Mesenchymal stem cell (in vitro differentiated cells and primary cell): ENCODE measurements at regions not wholly inside any gene's neighbourhood (a gene's known extent, or its start where the extent isn't known, plus 50 kb on each side); places are given as distances from the start of the nearest gene placed in this dataset.

ENCODE experiments used
- DNase-seq: peaks from one replicate; pipeline ENCODE4 v3.0.0-alpha.2; 2013
- H2AFZ ChIP-seq: one replicate; pipeline ENCODE4 v1.6.1; 2013; ENCODE audit warnings: low read depth, mild to moderate bottlenecking, control low read depth, inconsistent platforms, low read length, moderate library complexity
- H2AK5ac ChIP-seq: 2 replicates; pipeline ENCODE4 v1.6.1; 2013; ENCODE audit warnings: low read length, moderate library complexity, mild to moderate bottlenecking, inconsistent platforms; ENCODE audit not compliant: severe bottlenecking
- H2BK120ac ChIP-seq: one replicate; pipeline ENCODE4 v1.6.1; 2013; ENCODE audit warnings: low read depth, mild to moderate bottlenecking, inconsistent platforms, low read length, moderate library complexity
- H2BK12ac ChIP-seq, 2 experiments: one replicate each; pipeline ENCODE4 v1.6.1; 2013; ENCODE audit warnings: inconsistent platforms in 2 of 2, low read length in 2 of 2, mild to moderate bottlenecking in 2 of 2, moderate library complexity in 2 of 2, control low read depth in 1 of 2
- H2BK15ac ChIP-seq: one replicate; pipeline ENCODE4 v1.6.1; 2013; ENCODE audit warnings: mild to moderate bottlenecking, low read depth, inconsistent platforms; ENCODE audit not compliant: poor library complexity, severe bottlenecking
- H2BK5ac ChIP-seq: 2 replicates; pipeline ENCODE4 v1.6.1; 2013; ENCODE audit warnings: low read depth, mild to moderate bottlenecking, low read length, control low read depth, inconsistent platforms; ENCODE audit not compliant: poor library complexity, severe bottlenecking
- H3K14ac ChIP-seq, 2 experiments: one replicate each; pipeline ENCODE4 v1.6.1; 2013; ENCODE audit warnings: inconsistent platforms in 2 of 2, low read length in 2 of 2, control low read depth in 1 of 2, mild to moderate bottlenecking in 1 of 2, moderate library complexity in 1 of 2
- H3K18ac ChIP-seq, 2 experiments: one replicate each; pipeline ENCODE4 v1.6.1; 2013; ENCODE audit warnings: inconsistent platforms in 2 of 2, low read length in 2 of 2, control low read depth in 1 of 2, low read depth in 1 of 2, mild to moderate bottlenecking in 1 of 2
- H3K23ac ChIP-seq, 2 experiments: one replicate each; pipeline ENCODE4 v1.6.1; 2013; ENCODE audit warnings: inconsistent platforms in 2 of 2, low read length in 2 of 2, mild to moderate bottlenecking in 2 of 2, moderate library complexity in 2 of 2, control low read depth in 1 of 2
- H3K27ac ChIP-seq: 2 replicates; pipeline ENCODE4 v1.5.1; 2013; ENCODE audit warnings: mild to moderate bottlenecking, moderate library complexity, low read length, control low read depth, inconsistent platforms; ENCODE audit not compliant: poor library complexity, severe bottlenecking
- H3K27me3 ChIP-seq, 2 experiments: 2 replicates each; pipeline versions ENCODE4 v1.6.1 to v1.7.0; 2013; ENCODE audit warnings: low read length in 2 of 2, mild to moderate bottlenecking in 2 of 2, moderate library complexity in 2 of 2, control low read depth in 1 of 2, inconsistent platforms in 1 of 2; ENCODE audit not compliant: control insufficient read depth in 1 of 2, insufficient read depth in 1 of 2
- H3K36me3 ChIP-seq, 2 experiments: 2 replicates each; pipeline versions ENCODE4 v1.6.1 to v1.7.0; 2013; ENCODE audit warnings: low read length in 2 of 2, control low read depth in 1 of 2, inconsistent platforms in 1 of 2, low read depth in 1 of 2, mild to moderate bottlenecking in 1 of 2; ENCODE audit not compliant: insufficient read depth in 2 of 2, control insufficient read depth in 1 of 2
- H3K4ac ChIP-seq, 2 experiments: one replicate each; pipeline ENCODE4 v1.6.1; 2013; ENCODE audit warnings: inconsistent platforms in 2 of 2, low read length in 2 of 2, mild to moderate bottlenecking in 2 of 2, moderate library complexity in 2 of 2, control low read depth in 1 of 2, low read depth in 1 of 2
- H3K4me1 ChIP-seq: 2 replicates; pipeline ENCODE4 v1.6.1; 2013; ENCODE audit warnings: low read depth, low read length, control low read depth; ENCODE audit not compliant: control insufficient read depth, insufficient read depth
- H3K4me2 ChIP-seq: 2 replicates; pipeline ENCODE4 v1.6.1; 2013; ENCODE audit warnings: low read length, mild to moderate bottlenecking, inconsistent platforms; ENCODE audit not compliant: poor library complexity, severe bottlenecking
- H3K4me3 ChIP-seq, 2 experiments: 2 replicates each; pipeline versions ENCODE4 v1.5.1 to v1.7.0; 2013; ENCODE audit warnings: low read length in 2 of 2, mild to moderate bottlenecking in 2 of 2, control low read depth in 1 of 2, low read depth in 1 of 2; ENCODE audit not compliant: insufficient read depth in 1 of 2
- H3K79me1 ChIP-seq: replicated peaks from 2 replicates; pipeline ENCODE4 v1.6.1; 2013; ENCODE audit warnings: mild to moderate bottlenecking, control low read depth, low read length, inconsistent platforms; ENCODE audit not compliant: poor library complexity, severe bottlenecking
- H3K9ac ChIP-seq: 2 replicates; pipeline ENCODE4 v1.7.0; 2013; ENCODE audit warnings: mild to moderate bottlenecking, low read length, moderate library complexity
- H3K9me3 ChIP-seq: 2 replicates; pipeline ENCODE4 v1.7.0; 2013; ENCODE audit warnings: mild to moderate bottlenecking, low read length; ENCODE audit not compliant: control insufficient read depth
- H4K8ac ChIP-seq: one replicate; pipeline ENCODE4 v1.6.1; 2013; ENCODE audit warnings: inconsistent platforms, mild to moderate bottlenecking, low read length, moderate library complexity
- H4K91ac ChIP-seq: one replicate; pipeline ENCODE4 v1.6.1; 2013; ENCODE audit warnings: mild to moderate bottlenecking, low read length, inconsistent platforms
- WGBS: methylation state at CpG from one replicate; pipeline ENCODE4 v1.1.7; 2013; ENCODE audit warnings: mixed read lengths; 5-methylcytosine and 5-hydroxymethylcytosine counted together

DNA sequence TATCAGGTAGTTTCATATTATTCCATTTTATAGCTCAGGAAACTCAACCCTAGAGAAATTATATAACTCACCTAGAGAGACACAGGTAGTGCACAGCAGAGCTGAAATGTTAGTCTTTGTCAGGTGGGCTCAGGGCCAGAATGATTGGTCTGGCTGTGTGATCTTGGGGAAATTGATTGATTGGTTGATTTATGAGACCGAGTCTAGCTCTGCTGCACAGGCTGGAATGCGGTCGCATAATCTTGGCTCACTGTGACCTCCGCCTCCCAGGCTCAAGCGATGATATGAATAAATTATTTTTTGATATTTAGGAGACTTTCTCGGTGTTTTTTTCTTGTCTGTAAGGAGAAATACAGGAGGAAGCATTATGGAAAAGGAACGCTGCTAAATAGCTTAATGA lies 239.9 kb upstream of the SLC10A2 start:
- Histone ChIP-seq H3K4me3 (no peak overlapping the region), H3K23ac (no peak overlapping the region), H3K27ac (no peak overlapping the region), H3K18ac (no peak overlapping the region), H2AFZ (no peak overlapping the region), H3K9me3 (peaks cover 3% of the 10 kb centered on the region), H3K36me3 (no peaks in the 10 kb centered on the region), H3K4me1 (no peaks in the 10 kb centered on the region), H3K4ac (no peak overlapping the region), H3K14ac (no peak overlapping the region), H2AK5ac (no peak overlapping the region), H3K27me3 (no peaks in the 10 kb centered on the region), H2BK12ac (no peak overlapping the region), H2BK15ac (no peak overlapping the region), H3K9ac (no peak overlapping the region), H3K4me2 (no peak overlapping the region), H4K8ac (no peak overlapping the region), H4K91ac (no peak overlapping the region), H2BK5ac (no peak overlapping the region), H3K79me1 (no peaks in the 10 kb centered on the region), H2BK120ac (no peak overlapping the region)
- DNase-seq, result no peak
- 91% methylated on average over 7 of the region's 7 CpGs for WGBS

DNA sequence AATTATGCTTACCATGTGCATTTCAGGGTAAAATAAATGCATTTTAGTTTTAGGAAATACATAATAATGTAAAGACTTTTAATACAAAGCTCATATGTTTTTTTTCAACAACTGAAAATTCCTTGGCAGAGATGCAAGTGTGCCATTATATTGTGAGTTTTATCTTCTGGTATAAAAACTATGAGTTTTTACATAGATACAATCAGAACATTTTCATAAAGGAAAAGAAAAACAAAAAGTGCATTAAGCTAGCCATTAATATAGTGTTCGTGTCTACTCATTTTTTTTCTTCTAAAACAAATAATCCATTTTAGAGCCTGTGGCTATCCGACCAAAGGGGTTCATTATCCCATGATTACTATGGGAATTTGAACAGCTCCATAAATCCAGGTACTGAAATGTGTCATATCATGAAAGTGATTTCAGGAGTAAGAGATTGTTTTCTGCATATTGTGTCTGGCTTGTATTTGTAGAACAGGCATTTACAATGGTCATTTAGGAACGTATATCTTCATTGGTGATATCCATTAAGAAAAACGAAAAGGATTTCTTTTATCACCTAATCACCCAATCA lies 236.9 kb upstream of the SLC10A2 start:
- Histone ChIP-seq H2BK12ac (no peak overlapping the region), H3K4me2 (no peak overlapping the region), H3K4ac (no peak overlapping the region), H3K14ac (no peak overlapping the region), H3K18ac (no peak overlapping the region), H3K36me3 (no peaks in the 10 kb centered on the region), H3K79me1 (no peaks in the 10 kb centered on the region), H2AK5ac (no peak overlapping the region), H3K4me3 (no peak overlapping the region), H4K91ac (no peak overlapping the region), H3K27ac (no peak overlapping the region), H2AFZ (no peak overlapping the region), H3K23ac (no peak overlapping the region), H3K27me3 (no peaks in the 10 kb centered on the region), H3K9ac (no peak overlapping the region), H3K9me3 (peaks cover 3% of the 10 kb centered on the region), H2BK5ac (no peak overlapping the region), H2BK15ac (no peak overlapping the region), H3K4me1 (no peaks in the 10 kb centered on the region), H4K8ac (no peak overlapping the region), H2BK120ac (no peak overlapping the region)
- DNase-seq, result no peak
- 100% methylated on average over 2 of the region's 4 CpGs for WGBS

DNA sequence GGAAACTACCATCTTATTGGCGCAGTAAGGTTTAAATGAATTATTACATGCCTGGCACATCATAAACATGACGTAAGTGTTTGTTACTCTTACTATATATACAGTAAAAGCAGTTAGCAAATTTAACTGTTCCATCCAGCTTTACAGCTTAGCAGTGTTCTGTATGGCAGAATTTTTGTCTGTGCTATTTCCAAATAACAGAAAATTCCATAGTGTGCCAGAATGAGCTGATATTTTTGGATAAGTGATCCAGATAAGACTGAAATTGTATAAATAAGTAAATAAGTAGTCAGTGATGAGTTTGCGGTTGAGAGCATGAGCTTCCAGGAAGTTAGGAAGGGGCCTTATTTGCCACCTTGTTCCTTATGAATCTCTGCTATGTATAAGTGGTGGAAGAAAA lies 236.5 kb upstream of the SLC10A2 start:
- WGBS, result 91% methylated on average over 1 of the region's 3 CpGs
- H4K91ac ChIP-seq, result no peak overlapping the region
- H3K4me1 ChIP-seq, result no peaks in the 10 kb centered on the region
- H3K4ac ChIP-seq, result no peak overlapping the region
- no peak overlapping the region for H3K9ac ChIP-seq
- peaks cover 4% of the 10 kb centered on the region for H3K9me3 ChIP-seq
- H3K79me1 ChIP-seq, result no peaks in the 10 kb centered on the region
- H2BK15ac ChIP-seq, result no peak overlapping the region
- no peak overlapping the region for H4K8ac ChIP-seq
- H3K23ac ChIP-seq, result no peak overlapping the region
- no peak overlapping the region for H2AK5ac ChIP-seq
- H2AFZ ChIP-seq, result no peak overlapping the region
- no peak overlapping the region for H3K14ac ChIP-seq
- no peak overlapping the region for H3K18ac ChIP-seq
- H2BK120ac ChIP-seq, result no peak overlapping the region
- no peak overlapping the region for H2BK5ac ChIP-seq
- H3K27ac ChIP-seq, result no peak overlapping the region
- no peaks in the 10 kb centered on the region for H3K27me3 ChIP-seq
- no peak for DNase-seq
- no peaks in the 10 kb centered on the region for H3K36me3 ChIP-seq
- no peak overlapping the region for H2BK12ac ChIP-seq
- H3K4me2 ChIP-seq, result no peak overlapping the region
- H3K4me3 ChIP-seq, result no peak overlapping the region

DNA sequence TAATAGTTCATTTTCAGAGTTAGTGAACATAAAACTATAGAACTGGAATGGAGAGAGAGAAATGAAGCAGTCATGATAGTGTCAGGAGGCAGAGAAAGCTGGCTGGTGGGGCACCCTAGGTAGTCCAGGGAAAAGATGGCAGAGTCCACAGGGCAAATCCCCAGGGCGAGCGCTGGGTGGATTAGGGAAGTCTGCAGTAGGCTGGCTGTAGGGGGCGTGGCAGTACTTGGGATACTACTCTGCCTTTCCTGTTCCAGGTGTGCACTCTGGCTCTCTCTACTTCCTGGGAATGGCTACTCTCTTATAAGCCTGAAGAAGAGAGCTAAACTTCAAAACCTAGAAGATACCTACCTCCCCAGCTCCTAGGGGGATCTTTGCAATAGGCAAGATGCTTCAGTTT lies 232.9 kb upstream of the SLC10A2 start:
- DNase-seq, result no peak
- Histone ChIP-seq H2AFZ (no peak overlapping the region), H3K14ac (no peak overlapping the region), H2BK120ac (no peak overlapping the region), H2AK5ac (no peak overlapping the region), H3K27me3 (no peaks in the 10 kb centered on the region), H3K4me1 (no peaks in the 10 kb centered on the region), H3K23ac (no peak overlapping the region), H4K91ac (no peak overlapping the region), H3K27ac (no peak overlapping the region), H2BK5ac (no peak overlapping the region), H2BK15ac (no peak overlapping the region), H3K9me3 (peaks cover 19% of the 10 kb centered on the region), H3K9ac (no peak overlapping the region), H3K4me2 (no peak overlapping the region), H3K4ac (no peak overlapping the region), H3K18ac (no peak overlapping the region), H3K79me1 (no peaks in the 10 kb centered on the region), H3K4me3 (no peak overlapping the region), H2BK12ac (no peak overlapping the region), H4K8ac (no peak overlapping the region), H3K36me3 (no peaks in the 10 kb centered on the region)
- WGBS, result 88% methylated on average over 3 of the region's 3 CpGs
